DND-41 (cell line): ENCODE measurements at regions not wholly inside any gene's neighbourhood (a gene's known extent, or its start where the extent isn't known, plus 50 kb on each side); places are given as distances from the start of the nearest gene placed in this dataset.

Experiments
- ATAC-seq: fragments of 200-7000 bp; cut with Tn5 transposase; 3 replicates; pipeline ENCODE4 v1.9.1; 2021; ENCODE audit warnings: low read depth; ENCODE audit not compliant: insufficient read depth
- DNase-seq: peaks from one replicate; pipeline ENCODE4 v3.0.0-alpha.2; 2020
- H2AFZ ChIP-seq: 2 replicates; pipeline ENCODE4 v1.6.0; 2012; ENCODE audit warnings: low read depth, low read length
- H3K27ac ChIP-seq: 2 replicates; pipeline ENCODE4 v1.5.1; 2012; ENCODE audit warnings: low read length, inconsistent platforms
- H3K27me3 ChIP-seq: fragments of 200-600 bp; sonication (generic); 2 replicates; pipeline ENCODE4 v1.6.0; 2012; ENCODE audit warnings: low read length, mild to moderate bottlenecking, inconsistent platforms; ENCODE audit not compliant: insufficient read depth, poor library complexity
- H3K36me3 ChIP-seq: 2 replicates; pipeline ENCODE4 v1.5.1; 2012; ENCODE audit warnings: low read length, inconsistent platforms; ENCODE audit not compliant: insufficient read depth
- H3K4me1 ChIP-seq: 2 replicates; pipeline ENCODE4 v1.5.1; 2012; ENCODE audit warnings: mild to moderate bottlenecking, low read length; ENCODE audit not compliant: insufficient read depth
- H3K4me2 ChIP-seq: 2 replicates; pipeline ENCODE4 v1.6.0; 2012; ENCODE audit warnings: mild to moderate bottlenecking, moderate library complexity, low read length, inconsistent platforms; ENCODE audit not compliant: insufficient read depth
- H3K4me3 ChIP-seq, 2 experiments: fragments of 200-600 bp in 1 of 2; shearing (Covaris generic) in 1 of 2; 2 replicates each; pipeline ENCODE4 v1.5.1; 2012 to 2016; ENCODE audit warnings: inconsistent platforms in 2 of 2, low read length in 2 of 2, mild to moderate bottlenecking in 2 of 2, low read depth in 1 of 2, moderate library complexity in 1 of 2
- H3K79me2 ChIP-seq: 2 replicates; pipeline ENCODE4 v1.6.0; 2012; ENCODE audit warnings: low read length, inconsistent platforms; ENCODE audit not compliant: insufficient read depth
- H3K9ac ChIP-seq: 2 replicates; pipeline ENCODE4 v1.6.0; 2012; ENCODE audit warnings: low read depth, mild to moderate bottlenecking, inconsistent platforms, low read length, moderate library complexity
- H3K9me3 ChIP-seq: 2 replicates; pipeline ENCODE4 v1.5.1; 2012; ENCODE audit warnings: low read length, moderate library complexity, mild to moderate bottlenecking, inconsistent platforms; ENCODE audit not compliant: insufficient read depth, severe bottlenecking
- H4K20me1 ChIP-seq: 2 replicates; pipeline ENCODE4 v1.6.0; 2012; ENCODE audit warnings: low read length; ENCODE audit not compliant: insufficient read depth
- CTCF ChIP-seq: IDR thresholded peaks from 2 replicates; pipeline ENCODE4 v1.5.1; 2012; ENCODE audit warnings: borderline replicate concordance, low read length, moderate library complexity, mild to moderate bottlenecking; ENCODE audit not compliant: poor library complexity, severe bottlenecking; ENCODE audit errors: extremely low read depth
- EZH2 ChIP-seq: IDR thresholded peaks from 3 replicates; pipeline ENCODE4 v1.6.1; 2012; ENCODE audit warnings: borderline replicate concordance, low read depth, mild to moderate bottlenecking, moderate library complexity, low read length, inconsistent platforms; ENCODE audit not compliant: severe bottlenecking

GRCh38 chr15:85329561-85330422, 50.6 kb upstream of the AKAP13 start:
- Histone ChIP-seq H3K4me2 (peak overlapping the region; percentile 67), H3K27me3 (no peaks in the 10 kb centered on the region), H3K27ac (peak overlapping the region; percentile 66), H4K20me1 (no peaks in the 10 kb centered on the region), H3K9me3 (no peaks in the 10 kb centered on the region), H3K9ac (peak overlapping the region; percentile 40), H3K4me3 (peak overlapping the region; percentile 12 to 53; a peak in 3 of 4 replicates), H3K36me3 (no peaks in the 10 kb centered on the region), H3K4me1 (peaks cover 28% of the 10 kb centered on the region), H2AFZ (peak overlapping the region; percentile 78), H3K79me2 (no peaks in the 10 kb centered on the region)
- DNase-seq, result peak; percentile 53
- ATAC-seq, result peak; percentile 79
- no peak for TF ChIP-seq EZH2
- TF ChIP-seq CTCF, result no peak
